ENCODE measurements at regions not wholly inside any gene's neighbourhood (a gene's known extent, or its start where the extent isn't known, plus 50 kb on each side); places are given as distances from the start of the nearest gene placed in this dataset.
A peak's percentile ranks its signal among the peaks of the same experiment; 100 is the strongest.

DNA sequence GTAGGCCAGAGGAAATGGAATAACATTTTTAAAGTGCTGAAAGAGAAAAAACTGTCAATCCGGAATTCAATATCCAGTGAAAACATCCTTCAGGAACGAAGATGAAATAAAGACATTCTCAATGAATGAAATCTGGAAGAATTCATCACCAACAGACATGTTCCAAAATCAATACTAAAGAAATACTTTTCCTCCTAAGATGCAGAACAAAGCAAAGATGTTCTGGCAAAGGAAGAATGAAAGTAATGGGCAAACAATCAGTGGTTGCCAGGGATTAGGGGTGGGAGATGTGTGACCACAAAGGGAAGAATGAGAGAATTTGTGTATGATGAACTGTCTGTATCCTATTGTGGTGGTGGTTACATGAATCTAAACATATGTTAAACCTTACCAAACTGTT lies 52.8 kb upstream of the EEPD1 start:
- H3K9ac ChIP-seq (ENCODE audit: insufficient read depth, low read length): no peak overlapping the region
- no peaks in the 10 kb centered on the region for H4K20me1 ChIP-seq (ENCODE audit: control insufficient read depth, extremely low read depth, insufficient read depth, low read length)
- H3K4me1 ChIP-seq (ENCODE audit: control insufficient read depth, extremely low read depth, insufficient read depth, low read length): no peaks in the 10 kb centered on the region
- H3K27ac ChIP-seq (ENCODE audit: insufficient read depth, low read length): no peak overlapping the region
- TF ChIP-seq EZH2 (IDR thresholded peaks at IDR 0.05; ENCODE audit: low read length, missing control alignments): no peak
- TF ChIP-seq, protein P1, sequence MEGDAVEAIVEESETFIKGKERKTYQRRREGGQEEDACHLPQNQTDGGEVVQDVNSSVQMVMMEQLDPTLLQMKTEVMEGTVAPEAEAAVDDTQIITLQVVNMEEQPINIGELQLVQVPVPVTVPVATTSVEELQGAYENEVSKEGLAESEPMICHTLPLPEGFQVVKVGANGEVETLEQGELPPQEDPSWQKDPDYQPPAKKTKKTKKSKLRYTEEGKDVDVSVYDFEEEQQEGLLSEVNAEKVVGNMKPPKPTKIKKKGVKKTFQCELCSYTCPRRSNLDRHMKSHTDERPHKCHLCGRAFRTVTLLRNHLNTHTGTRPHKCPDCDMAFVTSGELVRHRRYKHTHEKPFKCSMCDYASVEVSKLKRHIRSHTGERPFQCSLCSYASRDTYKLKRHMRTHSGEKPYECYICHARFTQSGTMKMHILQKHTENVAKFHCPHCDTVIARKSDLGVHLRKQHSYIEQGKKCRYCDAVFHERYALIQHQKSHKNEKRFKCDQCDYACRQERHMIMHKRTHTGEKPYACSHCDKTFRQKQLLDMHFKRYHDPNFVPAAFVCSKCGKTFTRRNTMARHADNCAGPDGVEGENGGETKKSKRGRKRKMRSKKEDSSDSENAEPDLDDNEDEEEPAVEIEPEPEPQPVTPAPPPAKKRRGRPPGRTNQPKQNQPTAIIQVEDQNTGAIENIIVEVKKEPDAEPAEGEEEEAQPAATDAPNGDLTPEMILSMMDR (conservative IDR thresholded peaks at IDR 0.05 in 1 of 2, IDR thresholded peaks at IDR 0.05 in 1 of 2; ENCODE audit: low read depth in 1 of 2, low read length in 2 of 2): no peak
- peaks cover 2% of the 10 kb centered on the region for H3K27me3 ChIP-seq (ENCODE audit: control insufficient read depth, insufficient read depth, low read length)
- no peaks in the 10 kb centered on the region for H3K79me2 ChIP-seq (ENCODE audit: control insufficient read depth, insufficient read depth, low read length)
- no peak overlapping the region for H2AFZ ChIP-seq (ENCODE audit: low read length)
- H3K4me2 ChIP-seq (ENCODE audit: extremely low read depth, insufficient read depth, low read length): no peak overlapping the region
- no peaks in the 10 kb centered on the region for H3K36me3 ChIP-seq (ENCODE audit: control insufficient read depth, insufficient read depth, low read length)
- H3K4me3 ChIP-seq (replicated peaks in 1 of 4; ENCODE audit: control extremely low read depth in 1 of 4, insufficient read depth in 1 of 4, low read depth in 3 of 4, low read length in 4 of 4): no peak overlapping the region
- peak in 1 of 2 donors; percentile 66 for DNase-seq (ENCODE audit: low read depth in 2 of 2)
- H3K9me3 ChIP-seq (ENCODE audit: control insufficient read depth, insufficient read depth, low read depth, low read length): no peaks in the 10 kb centered on the region

DNA sequence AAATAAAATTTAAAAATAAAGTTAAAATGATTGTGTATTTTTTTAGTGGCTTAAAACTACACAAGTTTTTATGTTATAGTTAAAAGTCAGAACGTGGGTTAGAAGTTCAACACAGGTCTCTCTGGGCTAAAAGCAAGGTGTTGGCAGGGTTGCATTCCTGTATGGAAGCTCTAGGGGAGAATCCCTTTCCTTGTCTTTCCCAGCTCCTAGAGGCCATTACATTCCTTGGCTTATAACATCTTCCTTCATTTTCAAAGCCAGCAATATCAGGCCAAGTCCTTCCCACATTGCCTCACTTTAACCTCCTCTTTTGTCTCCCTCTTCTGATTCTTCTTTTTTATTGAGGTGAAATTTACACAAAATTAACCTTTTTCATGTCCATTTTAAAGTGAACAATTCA lies 52.4 kb upstream of the EEPD1 start:
- H3K4me2 ChIP-seq (ENCODE audit: extremely low read depth, insufficient read depth, low read length): no peak overlapping the region

More for the DNA sequence above, 52.4 kb upstream of the EEPD1 start:
- Histone ChIP-seq H3K4me3 (replicated peaks in 1 of 4; ENCODE audit: control extremely low read depth in 1 of 4, insufficient read depth in 1 of 4, low read depth in 3 of 4, low read length in 4 of 4) (no peak overlapping the region), H4K20me1 (ENCODE audit: control insufficient read depth, extremely low read depth, insufficient read depth, low read length) (no peaks in the 10 kb centered on the region), H3K9ac (ENCODE audit: insufficient read depth, low read length) (no peak overlapping the region), H3K36me3 (ENCODE audit: control insufficient read depth, insufficient read depth, low read length) (no peaks in the 10 kb centered on the region), H3K27me3 (ENCODE audit: control insufficient read depth, insufficient read depth, low read length) (no peaks in the 10 kb centered on the region), H2AFZ (ENCODE audit: low read length) (no peak overlapping the region), H3K27ac (ENCODE audit: insufficient read depth, low read length) (no peak overlapping the region), H3K9me3 (ENCODE audit: control insufficient read depth, insufficient read depth, low read depth, low read length) (no peaks in the 10 kb centered on the region), H3K79me2 (ENCODE audit: control insufficient read depth, insufficient read depth, low read length) (no peaks in the 10 kb centered on the region), H3K4me1 (ENCODE audit: control insufficient read depth, extremely low read depth, insufficient read depth, low read length) (no peaks in the 10 kb centered on the region)
- no peak for DNase-seq (ENCODE audit: low read depth in 2 of 2)
- TF ChIP-seq, protein P1 (conservative IDR thresholded peaks at IDR 0.05 in 1 of 2, IDR thresholded peaks at IDR 0.05 in 1 of 2; ENCODE audit: low read depth in 1 of 2, low read length in 2 of 2): no peak
- TF ChIP-seq EZH2 (IDR thresholded peaks at IDR 0.05; ENCODE audit: low read length, missing control alignments): no peak
